HL-60 (cell line): ENCODE measurements at regions not wholly inside any gene's neighbourhood (a gene's known extent, or its start where the extent isn't known, plus 50 kb on each side); places are given as distances from the start of the nearest gene placed in this dataset.

ENCODE experiments used
- DNase-seq, 2 experiments: peaks; one replicate each; pipeline ENCODE4 v3.0.0-alpha.2; 2010 to 2020; ENCODE audit warnings: low read depth in 1 of 2, low spot score in 1 of 2
- H3K27ac ChIP-seq: fragments of 250-450 bp; sonication (Bioruptor Pico); replicated peaks from 2 replicates; pipeline ENCODE4 v1.5.1; 2020; ENCODE audit warnings: mild to moderate bottlenecking, moderate library complexity
- H3K27me3 ChIP-seq: fragments of 250-450 bp; sonication (Bioruptor Pico); 2 replicates; pipeline ENCODE4 v1.5.1; 2021; ENCODE audit warnings: mild to moderate bottlenecking, moderate library complexity; ENCODE audit not compliant: insufficient read depth, poor library complexity, severe bottlenecking
- H3K4me3 ChIP-seq: replicated peaks from 2 replicates; pipeline ENCODE4 v1.5.1; 2011; ENCODE audit warnings: mild to moderate bottlenecking, control low read depth, low read length; ENCODE audit not compliant: insufficient read depth
- CTCF ChIP-seq: IDR thresholded peaks from one replicate; pipeline ENCODE4 v1.5.1; 2011; ENCODE audit warnings: low read length, control low read depth, inconsistent platforms; ENCODE audit not compliant: insufficient read depth
- GABPA ChIP-seq: IDR thresholded peaks from 2 replicates; pipeline ENCODE4 v1.6.1; 2012; ENCODE audit warnings: low read depth
- POLR2AphosphoS5 ChIP-seq: IDR thresholded peaks from 2 replicates; pipeline ENCODE4 v1.6.1; 2012; ENCODE audit warnings: low read depth
- REST ChIP-seq: IDR thresholded peaks from 2 replicates; pipeline ENCODE4 v1.6.1; 2012; ENCODE audit warnings: low read depth; ENCODE audit not compliant: insufficient replicate concordance
- SPI1 ChIP-seq: IDR thresholded peaks from 2 replicates; pipeline ENCODE4 v1.6.1; 2012; ENCODE audit warnings: low read depth, mild to moderate bottlenecking, borderline replicate concordance

GRCh38 chr10:118442032-118442431 is 99.9 kb upstream of the FAM204A start:
- Histone ChIP-seq H3K27ac (no peak overlapping the region), H3K27me3 (peaks cover 11% of the 10 kb centered on the region), H3K4me3 (no peak overlapping the region)
- DNase-seq: no peak
- TF ChIP-seq SPI1: no peak
- no peak for TF ChIP-seq REST
- TF ChIP-seq GABPA: no peak
- no peak for TF ChIP-seq CTCF
- TF ChIP-seq POLR2AphosphoS5: no peak

- no peak overlapping the region for H3K27ac ChIP-seq
- TF ChIP-seq REST (no peak), GABPA (no peak), CTCF (no peak), SPI1 (no peak), POLR2AphosphoS5 (no peak)
- DNase-seq: no peak
- H3K27me3 ChIP-seq: peaks cover 11% of the 10 kb centered on the region
- H3K4me3 ChIP-seq: no peak overlapping the region
Observed at GRCh38 chr10:118439824-118440223, 97.7 kb upstream of the FAM204A start.

GRCh38 chr10:118436742-118437141 is 94.6 kb upstream of the FAM204A start:
- Histone ChIP-seq H3K4me3 (no peak overlapping the region), H3K27ac (no peak overlapping the region), H3K27me3 (peaks cover 11% of the 10 kb centered on the region)
- TF ChIP-seq POLR2AphosphoS5: no peak
- TF ChIP-seq CTCF: no peak
- TF ChIP-seq SPI1: no peak
- no peak for TF ChIP-seq GABPA
- no peak for TF ChIP-seq REST
- no peak for DNase-seq
